ENCODE measurements at regions not wholly inside any gene's neighbourhood (a gene's known extent, or its start where the extent isn't known, plus 50 kb on each side); places are given as distances from the start of the nearest gene placed in this dataset.

GRCh38 chr6:28585335-28585734 lies 59.7 kb downstream of the GPX5 start:
- no peak for DNase-seq (ENCODE audit: low read depth, low spot score)

GRCh38 chr6:28586324-28586723 lies 60.6 kb downstream of the GPX5 start:
- DNase-seq (ENCODE audit: low read depth, low spot score): no peak

- no peak for DNase-seq (ENCODE audit: low read depth, low spot score)
Measured at GRCh38 chr6:28586962-28587745, 61.5 kb downstream of the GPX5 start.

GRCh38 chr6:28587746-28588075 lies 62.0 kb downstream of the GPX5 start:
- DNase-seq (ENCODE audit: low read depth, low spot score): no peak

- DNase-seq (ENCODE audit: low read depth, low spot score): no peak
Measured at GRCh38 chr6:28588666-28589065, 63.0 kb downstream of the GPX5 start.

GRCh38 chr6:28589234-28589956 lies 63.7 kb downstream of the GPX5 start:
- DNase-seq (ENCODE audit: low read depth, low spot score): peak; percentile 47

GRCh38 chr6:28589957-28590349 lies 64.3 kb downstream of the GPX5 start:
- no peak for DNase-seq (ENCODE audit: low read depth, low spot score)

GRCh38 chr6:28597217-28597835 lies 71.6 kb downstream of the GPX5 start:
- DNase-seq (ENCODE audit: low read depth, low spot score): no peak

- DNase-seq (ENCODE audit: low read depth, low spot score): no peak
Measured at GRCh38 chr6:28597924-28598722, 72.4 kb downstream of the GPX5 start.

GRCh38 chr6:28598757-28599686 lies 73.3 kb downstream of the GPX5 start:
- no peak for DNase-seq (ENCODE audit: low read depth, low spot score)

- no peak for DNase-seq (ENCODE audit: low read depth, low spot score)
Measured at GRCh38 chr6:28600245-28600644, 74.6 kb downstream of the GPX5 start.

GRCh38 chr6:28603891-28604290 lies 78.2 kb downstream of the GPX5 start:
- no peak for DNase-seq (ENCODE audit: low read depth, low spot score)

- no peak for DNase-seq (ENCODE audit: low read depth, low spot score)
Measured at GRCh38 chr6:28606424-28607391, 81.0 kb downstream of the GPX5 start.

- no peak for DNase-seq (ENCODE audit: low read depth, low spot score)
Measured at GRCh38 chr6:28607990-28608389, 82.3 kb downstream of the GPX5 start.

GRCh38 chr6:28609672-28610071 lies 84.0 kb downstream of the GPX5 start:
- DNase-seq (ENCODE audit: low read depth, low spot score): no peak

GRCh38 chr6:28615616-28615954 lies 89.9 kb downstream of the GPX5 start:
- DNase-seq (ENCODE audit: low read depth, low spot score): no peak

- DNase-seq (ENCODE audit: low read depth, low spot score): no peak
Measured at GRCh38 chr6:28615955-28616747, 90.5 kb downstream of the GPX5 start.

GRCh38 chr6:28618898-28619555 lies 93.3 kb downstream of the GPX5 start:
- no peak for DNase-seq (ENCODE audit: low read depth, low spot score)

Measured in brain pericyte (primary cell).